ENCODE measurements at regions not wholly inside any gene's neighbourhood (a gene's known extent, or its start where the extent isn't known, plus 50 kb on each side); places are given as distances from the start of the nearest gene placed in this dataset.

DNA sequence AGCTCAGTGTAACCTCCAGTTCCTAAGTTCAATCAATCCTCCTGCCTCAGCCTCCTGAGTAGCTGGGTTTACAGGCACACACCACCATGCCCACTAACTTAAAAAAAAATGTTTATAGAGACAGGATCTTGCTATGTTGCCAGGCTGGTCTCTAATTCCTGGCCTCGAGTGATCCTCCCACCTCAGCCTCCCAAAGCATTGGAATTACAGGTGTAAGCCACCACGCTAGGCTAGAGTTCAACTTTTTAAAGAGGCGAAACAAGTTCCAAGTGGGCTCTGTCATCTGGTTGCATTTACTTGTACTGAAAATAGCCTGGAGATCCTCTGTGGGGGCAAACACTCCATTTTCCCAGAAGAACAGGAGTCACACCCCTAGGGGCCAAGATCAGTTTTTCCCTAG is 100.7 kb upstream of the RIPOR2 start:
- H3K36me3 Mint-ChIP-seq (ENCODE audit: low read depth) = no peaks in the 10 kb centered on the region
- no peak overlapping the region for H3K27ac Mint-ChIP-seq (ENCODE audit: unreplicated experiment)
- DNase-seq (ENCODE audit: low read depth, low spot score) = no peak
- TF ChIP-seq, protein P1, sequence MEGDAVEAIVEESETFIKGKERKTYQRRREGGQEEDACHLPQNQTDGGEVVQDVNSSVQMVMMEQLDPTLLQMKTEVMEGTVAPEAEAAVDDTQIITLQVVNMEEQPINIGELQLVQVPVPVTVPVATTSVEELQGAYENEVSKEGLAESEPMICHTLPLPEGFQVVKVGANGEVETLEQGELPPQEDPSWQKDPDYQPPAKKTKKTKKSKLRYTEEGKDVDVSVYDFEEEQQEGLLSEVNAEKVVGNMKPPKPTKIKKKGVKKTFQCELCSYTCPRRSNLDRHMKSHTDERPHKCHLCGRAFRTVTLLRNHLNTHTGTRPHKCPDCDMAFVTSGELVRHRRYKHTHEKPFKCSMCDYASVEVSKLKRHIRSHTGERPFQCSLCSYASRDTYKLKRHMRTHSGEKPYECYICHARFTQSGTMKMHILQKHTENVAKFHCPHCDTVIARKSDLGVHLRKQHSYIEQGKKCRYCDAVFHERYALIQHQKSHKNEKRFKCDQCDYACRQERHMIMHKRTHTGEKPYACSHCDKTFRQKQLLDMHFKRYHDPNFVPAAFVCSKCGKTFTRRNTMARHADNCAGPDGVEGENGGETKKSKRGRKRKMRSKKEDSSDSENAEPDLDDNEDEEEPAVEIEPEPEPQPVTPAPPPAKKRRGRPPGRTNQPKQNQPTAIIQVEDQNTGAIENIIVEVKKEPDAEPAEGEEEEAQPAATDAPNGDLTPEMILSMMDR (conservative IDR thresholded peaks at IDR 0.05) = no peak
- no peaks in the 10 kb centered on the region for H3K27me3 Mint-ChIP-seq (ENCODE audit: low read depth)
- H3K4me1 Mint-ChIP-seq = peaks cover 7% of the 10 kb centered on the region
- H3K9me3 Mint-ChIP-seq = no peaks in the 10 kb centered on the region
- H3K4me3 Mint-ChIP-seq = no peak overlapping the region

DNA sequence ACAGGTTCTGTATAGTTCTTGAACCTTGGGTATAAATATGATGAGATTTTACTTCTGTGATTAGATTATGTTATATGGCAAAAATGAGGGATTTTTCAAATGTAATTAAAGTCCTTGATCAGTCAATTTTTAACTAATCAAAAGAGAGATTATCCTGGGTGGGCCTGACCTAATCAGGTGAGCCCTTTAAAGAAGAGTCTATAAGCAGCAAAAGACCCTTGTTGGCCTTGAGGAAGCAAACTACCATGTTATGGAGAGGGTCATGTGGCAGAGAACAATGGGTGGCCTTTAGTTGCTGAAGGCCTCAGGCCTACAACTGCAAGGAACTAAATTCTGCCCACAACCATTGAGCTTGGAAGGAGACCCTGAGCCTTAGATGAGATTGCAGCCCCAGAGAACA is 102.5 kb upstream of the RIPOR2 start:
- Mint-ChIP-seq H3K27me3 (ENCODE audit: low read depth) (no peaks in the 10 kb centered on the region), H3K27ac (ENCODE audit: unreplicated experiment) (no peak overlapping the region), H3K36me3 (ENCODE audit: low read depth) (no peaks in the 10 kb centered on the region), H3K4me1 (peaks cover 24% of the 10 kb centered on the region), H3K4me3 (no peak overlapping the region), H3K9me3 (no peaks in the 10 kb centered on the region)
- TF ChIP-seq, protein P1 (conservative IDR thresholded peaks at IDR 0.05) = no peak
- no peak for DNase-seq (ENCODE audit: low read depth, low spot score)

DNA sequence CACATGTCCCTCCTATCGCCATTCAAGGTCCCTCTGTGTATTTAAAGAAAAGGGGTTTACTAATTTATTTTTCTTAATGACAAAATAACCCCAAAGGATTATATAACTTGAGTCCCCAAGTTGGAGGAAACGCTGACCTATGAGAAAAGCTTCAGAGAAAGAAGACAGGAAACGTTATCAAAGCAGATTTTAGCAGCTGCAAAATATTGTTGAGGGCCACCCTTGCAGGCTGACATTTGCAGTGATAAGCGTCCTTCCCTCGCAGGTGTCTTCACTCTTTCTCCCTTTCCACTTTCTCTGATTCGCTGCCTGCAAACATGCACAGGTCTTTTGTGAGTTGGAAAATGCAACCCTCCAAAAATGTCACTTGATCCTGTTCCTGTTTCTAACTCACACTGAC is 103.2 kb upstream of the RIPOR2 start:
- Mint-ChIP-seq H3K36me3 (ENCODE audit: low read depth) (no peaks in the 10 kb centered on the region), H3K9me3 (no peaks in the 10 kb centered on the region), H3K27ac (ENCODE audit: unreplicated experiment) (no peak overlapping the region), H3K4me1 (peaks cover 25% of the 10 kb centered on the region), H3K27me3 (ENCODE audit: low read depth) (no peaks in the 10 kb centered on the region), H3K4me3 (no peak overlapping the region)
- TF ChIP-seq, protein P1 (conservative IDR thresholded peaks at IDR 0.05) = no peak
- no peak for DNase-seq (ENCODE audit: low read depth, low spot score)

DNA sequence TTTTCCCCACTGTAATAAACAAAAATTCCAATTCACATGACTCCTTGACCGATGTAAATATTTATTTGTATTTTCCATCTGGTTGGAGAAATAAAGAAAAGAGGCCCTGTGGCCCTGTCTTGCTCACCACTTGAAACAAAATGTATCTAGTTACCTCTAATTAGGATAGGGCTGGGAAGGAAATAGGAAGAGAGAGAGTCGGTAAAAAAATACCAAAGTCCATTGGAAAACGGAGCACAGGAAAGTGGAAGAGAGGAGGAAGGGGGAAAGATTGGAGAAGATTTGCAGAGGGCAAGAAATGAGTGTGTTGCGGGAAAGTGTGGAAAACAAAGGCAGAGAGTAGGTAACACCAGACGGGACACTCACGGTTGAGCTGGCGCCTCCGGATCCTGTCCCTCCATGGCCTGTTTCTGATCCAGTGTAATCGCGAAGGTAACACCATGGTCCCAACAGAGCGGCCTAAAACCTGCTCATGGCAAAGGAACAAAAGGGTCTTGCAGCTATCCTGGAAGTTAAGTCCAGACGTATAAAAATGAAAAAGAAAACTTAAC is 105.8 kb upstream of the RIPOR2 start:
- Mint-ChIP-seq H3K27ac (ENCODE audit: unreplicated experiment) (no peak overlapping the region), H3K4me3 (no peak overlapping the region), H3K27me3 (ENCODE audit: low read depth) (no peaks in the 10 kb centered on the region), H3K9me3 (no peaks in the 10 kb centered on the region), H3K36me3 (ENCODE audit: low read depth) (no peaks in the 10 kb centered on the region), H3K4me1 (peaks cover 20% of the 10 kb centered on the region)
- TF ChIP-seq, protein P1 (conservative IDR thresholded peaks at IDR 0.05) = no peak
- DNase-seq (ENCODE audit: low read depth, low spot score) = no peak

DNA sequence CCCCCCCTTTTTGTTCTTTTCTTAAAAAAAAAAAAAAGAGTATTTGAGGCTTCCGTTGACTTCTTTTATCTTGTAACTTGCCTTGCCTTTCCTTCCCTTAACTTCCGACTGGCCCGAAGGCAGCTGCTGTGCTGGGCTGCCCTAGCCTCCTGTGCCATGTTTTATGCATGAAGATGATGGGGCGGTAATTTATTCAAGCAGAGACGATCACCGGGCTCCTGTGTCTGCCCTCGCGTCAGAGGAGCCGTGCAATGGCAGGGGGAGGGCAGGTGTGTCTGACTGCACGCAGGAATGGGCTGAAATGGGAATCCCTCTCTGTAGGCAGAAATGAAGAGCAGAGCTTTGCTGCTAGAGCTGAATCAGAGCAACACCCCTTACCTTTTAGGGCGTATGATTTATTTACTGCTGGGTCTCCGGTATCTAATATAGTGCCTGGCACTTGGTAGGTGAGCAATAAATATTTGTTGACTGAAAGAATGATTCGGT is 106.3 kb upstream of the RIPOR2 start:
- no peak overlapping the region for H3K4me3 Mint-ChIP-seq
- no peak for DNase-seq (ENCODE audit: low read depth, low spot score)
- no peak overlapping the region for H3K27ac Mint-ChIP-seq (ENCODE audit: unreplicated experiment)
- no peaks in the 10 kb centered on the region for H3K9me3 Mint-ChIP-seq
- H3K27me3 Mint-ChIP-seq (ENCODE audit: low read depth) = no peaks in the 10 kb centered on the region
- H3K36me3 Mint-ChIP-seq (ENCODE audit: low read depth) = no peaks in the 10 kb centered on the region
- peaks cover 20% of the 10 kb centered on the region for H3K4me1 Mint-ChIP-seq
- TF ChIP-seq, protein P1 (conservative IDR thresholded peaks at IDR 0.05) = no peak

All from neural crest cell (in vitro differentiated cells).